ENCODE measurements at regions not wholly inside any gene's neighbourhood (a gene's known extent, or its start where the extent isn't known, plus 50 kb on each side); places are given as distances from the start of the nearest gene placed in this dataset.

GRCh38 chr11:33505093-33505492, 195.5 kb downstream of the C11orf91 start:
- Histone ChIP-seq H3K9me3 (no peaks in the 10 kb centered on the region), H3K36me3 (no peaks in the 10 kb centered on the region), H3K27ac (no peak overlapping the region), H3K4me1 (no peaks in the 10 kb centered on the region), H3K27me3 (no peaks in the 10 kb centered on the region), H3K4me3 (no peak overlapping the region)
- DNase-seq (no peak), ATAC-seq (ENCODE audit: low FRiP score in 2 of 2) (no peak)
- TF ChIP-seq POLR2A (IDR thresholded peaks at IDR 0.05) (no peak), CTCF (IDR thresholded peaks at IDR 0.05) (no peak), EP300 (IDR thresholded peaks at IDR 0.05) (no peak), POLR2AphosphoS5 (IDR thresholded peaks at IDR 0.05) (no peak)
- 51 to 66% methylated on average over 3 of the region's 3 CpGs for WGBS, 2 donors

- no peak overlapping the region for H3K4me3 ChIP-seq
- no peak for DNase-seq
- H3K36me3 ChIP-seq, result no peaks in the 10 kb centered on the region
- TF ChIP-seq POLR2A (IDR thresholded peaks at IDR 0.05), result no peak
- no peak for TF ChIP-seq CTCF (IDR thresholded peaks at IDR 0.05)
- no peak for TF ChIP-seq EP300 (IDR thresholded peaks at IDR 0.05)
- TF ChIP-seq POLR2AphosphoS5 (IDR thresholded peaks at IDR 0.05), result no peak
- no peaks in the 10 kb centered on the region for H3K4me1 ChIP-seq
- H3K9me3 ChIP-seq, result no peaks in the 10 kb centered on the region
- WGBS, 2 donors, result 16 to 19% methylated on average over 2 of the region's 2 CpGs
- no peaks in the 10 kb centered on the region for H3K27me3 ChIP-seq
- ATAC-seq (ENCODE audit: low FRiP score in 2 of 2), result no peak
- no peak overlapping the region for H3K27ac ChIP-seq
Measured at GRCh38 chr11:33500861-33501479, 199.7 kb downstream of the C11orf91 start.

- Histone ChIP-seq H3K27me3 (no peaks in the 10 kb centered on the region), H3K36me3 (no peaks in the 10 kb centered on the region), H3K27ac (no peak overlapping the region), H3K4me1 (no peaks in the 10 kb centered on the region), H3K9me3 (no peaks in the 10 kb centered on the region), H3K4me3 (no peak overlapping the region)
- WGBS, 2 donors, result 80 to 93% methylated on average over 1 of the region's 1 CpG
- ATAC-seq (ENCODE audit: low FRiP score in 2 of 2) (no peak), DNase-seq (no peak)
- TF ChIP-seq POLR2AphosphoS5 (IDR thresholded peaks at IDR 0.05) (no peak), POLR2A (IDR thresholded peaks at IDR 0.05) (no peak), EP300 (IDR thresholded peaks at IDR 0.05) (no peak), CTCF (IDR thresholded peaks at IDR 0.05) (no peak)
Measured at GRCh38 chr11:33500332-33500731, 200.3 kb downstream of the C11orf91 start.

GRCh38 chr11:33492596-33492995, 208.0 kb downstream of the C11orf91 start:
- 56 to 67% methylated on average over 6 of the region's 6 CpGs for WGBS, 2 donors
- TF ChIP-seq CTCF (IDR thresholded peaks at IDR 0.05) (no peak), EP300 (IDR thresholded peaks at IDR 0.05) (no peak), POLR2AphosphoS5 (IDR thresholded peaks at IDR 0.05) (no peak), POLR2A (IDR thresholded peaks at IDR 0.05) (no peak)
- no peak for DNase-seq
- H3K4me1 ChIP-seq, result no peaks in the 10 kb centered on the region
- no peaks in the 10 kb centered on the region for H3K36me3 ChIP-seq
- H3K27ac ChIP-seq, result no peak overlapping the region
- H3K9me3 ChIP-seq, result no peaks in the 10 kb centered on the region
- H3K27me3 ChIP-seq, result no peaks in the 10 kb centered on the region
- ATAC-seq (ENCODE audit: low FRiP score in 2 of 2), result no peak
- no peak overlapping the region for H3K4me3 ChIP-seq

- TF ChIP-seq CTCF (IDR thresholded peaks at IDR 0.05), result no peak
- no peak for TF ChIP-seq POLR2AphosphoS5 (IDR thresholded peaks at IDR 0.05)
- TF ChIP-seq POLR2A (IDR thresholded peaks at IDR 0.05), result no peak
- no peak for TF ChIP-seq EP300 (IDR thresholded peaks at IDR 0.05)
- DNase-seq (no peak), ATAC-seq (ENCODE audit: low FRiP score in 2 of 2) (no peak)
- WGBS, 2 donors, result 38 to 40% methylated on average over 3 of the region's 3 CpGs
- Histone ChIP-seq H3K27me3 (no peaks in the 10 kb centered on the region), H3K4me3 (no peak overlapping the region), H3K27ac (no peak overlapping the region), H3K4me1 (no peaks in the 10 kb centered on the region), H3K36me3 (no peaks in the 10 kb centered on the region), H3K9me3 (no peaks in the 10 kb centered on the region)
Measured at GRCh38 chr11:33490842-33491370, 209.7 kb downstream of the C11orf91 start.
